ENCODE measurements at regions not wholly inside any gene's neighbourhood (a gene's known extent, or its start where the extent isn't known, plus 50 kb on each side); places are given as distances from the start of the nearest gene placed in this dataset.
"Not testable (repeated sequence)": the region's sequence is repeated elsewhere in the genome, so short reads cannot be mapped to it uniquely, and the experiment has no call there.

DNA sequence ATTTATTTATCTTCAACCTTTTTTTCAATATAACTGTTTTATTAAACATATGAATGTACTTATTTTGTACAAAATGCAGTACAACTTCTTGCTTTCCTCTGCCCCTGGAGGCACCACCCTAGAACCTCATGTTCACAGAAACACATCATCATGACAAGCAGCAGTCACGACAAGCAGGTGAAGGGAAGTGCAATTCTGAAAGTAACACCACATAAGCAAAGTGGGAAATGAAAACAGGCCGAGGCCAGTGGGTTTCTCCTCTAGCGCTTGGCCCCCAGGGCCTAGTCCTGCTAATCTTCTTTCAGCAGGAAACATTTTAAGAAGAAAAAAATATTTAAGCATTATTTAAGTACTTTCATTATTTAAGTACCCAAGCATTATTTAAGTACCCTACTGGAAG is 598.1 kb downstream of the SH2D4B start:
- no peak for DNase-seq

DNA sequence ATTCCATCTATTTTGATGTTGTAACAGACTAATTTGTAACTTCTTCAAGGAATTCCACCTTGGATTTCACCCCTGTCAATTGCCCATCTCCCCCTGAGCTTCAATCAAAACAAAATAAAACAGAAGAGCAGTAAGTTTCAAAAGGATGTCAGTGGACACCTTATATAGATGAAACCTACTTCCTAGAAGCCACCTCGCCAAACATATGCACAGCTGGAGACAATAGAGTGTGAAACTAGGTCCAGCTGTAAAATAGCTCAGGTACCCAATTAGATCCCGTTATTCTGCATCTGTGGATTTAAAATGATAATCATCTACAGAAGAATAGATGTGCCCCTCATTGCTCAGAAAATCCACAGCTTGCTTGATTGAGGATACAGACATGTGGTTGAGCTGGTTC is 598.6 kb downstream of the SH2D4B start:
- no peak for DNase-seq

DNA sequence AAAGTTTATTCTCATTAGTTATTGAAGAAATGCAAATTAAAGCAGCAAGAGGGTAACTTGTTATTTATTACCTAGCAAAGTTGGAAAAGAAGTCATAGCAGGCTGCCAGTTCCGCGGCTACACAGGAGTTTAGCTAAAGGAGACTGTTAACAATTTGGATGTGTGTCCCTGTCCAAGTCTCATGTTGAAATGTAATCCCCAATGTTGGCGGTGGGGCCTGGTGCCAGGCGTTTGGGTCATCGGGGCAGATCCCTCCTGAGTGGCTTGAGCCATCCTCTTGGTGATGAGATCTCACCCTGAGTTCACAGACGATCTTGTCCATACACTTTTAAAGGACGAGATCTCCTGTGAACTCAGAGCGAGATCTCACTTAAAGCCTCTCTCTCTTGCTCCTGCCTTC is 608.3 kb downstream of the SH2D4B start:
- DNase-seq, result no peak

- no peak for DNase-seq
Measured at GRCh38 chr10:81146436-81146835, 608.7 kb downstream of the SH2D4B start.

DNA sequence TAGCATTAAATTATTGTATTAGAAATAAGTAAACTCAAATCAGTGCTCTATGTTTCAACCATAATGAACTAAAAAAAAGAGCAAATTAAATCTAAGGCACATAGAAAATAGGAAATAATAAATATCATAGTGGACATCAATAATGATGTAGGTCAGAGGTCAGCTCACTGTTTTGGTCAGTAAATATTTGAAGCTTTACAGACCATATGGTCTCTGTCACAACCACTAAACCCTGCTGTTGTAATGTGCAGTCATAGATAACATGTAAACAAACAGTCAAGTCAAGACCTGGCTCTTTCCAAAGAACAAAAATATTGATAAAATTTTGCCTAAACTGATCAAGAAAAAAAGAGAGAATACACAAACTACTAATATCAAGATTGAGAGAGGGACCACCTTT is 615.0 kb downstream of the SH2D4B start:
- DNase-seq, result no peak

DNA sequence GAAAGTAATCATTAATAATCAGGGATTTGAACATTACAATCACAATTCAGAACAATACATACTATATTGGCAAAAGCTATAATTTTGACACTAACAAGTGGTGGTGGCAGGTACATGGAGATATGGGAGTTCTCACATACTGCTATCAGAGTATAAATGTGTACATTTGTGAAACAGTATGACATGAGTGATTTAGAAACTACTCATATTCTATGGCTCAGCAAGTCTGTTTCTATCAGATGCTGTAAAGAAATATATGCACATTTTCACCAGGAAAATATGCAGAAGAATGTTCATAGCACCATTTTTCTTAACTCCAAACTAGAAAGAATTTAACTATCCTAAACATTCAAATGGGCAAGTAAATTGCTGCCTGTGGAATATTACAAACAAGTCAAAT is 620.0 kb downstream of the SH2D4B start:
- DNase-seq, result no peak

GRCh38 chr10:81177651-81178244 is 640.0 kb downstream of the SH2D4B start:
- no peak for DNase-seq

DNA sequence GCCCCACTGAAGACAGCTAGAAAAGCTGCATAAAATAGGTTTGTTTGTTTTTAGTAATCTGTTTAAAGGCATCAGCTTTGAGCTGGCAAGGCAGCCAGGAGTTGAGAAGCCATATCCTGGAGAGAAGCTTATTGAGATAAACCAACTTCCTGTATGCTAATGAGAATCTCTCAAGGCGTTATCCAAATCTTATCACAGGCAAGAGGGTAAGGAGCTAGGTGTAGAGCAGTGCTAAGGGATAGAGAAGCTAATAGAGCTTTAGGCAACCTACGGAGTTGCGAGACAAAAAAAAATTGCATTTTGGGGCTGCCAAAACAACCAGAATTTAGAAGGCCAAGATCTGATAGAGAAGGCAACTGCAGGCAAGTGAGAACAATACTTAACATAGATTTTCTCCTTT is 641.6 kb downstream of the SH2D4B start:
- DNase-seq, result no peak

DNA sequence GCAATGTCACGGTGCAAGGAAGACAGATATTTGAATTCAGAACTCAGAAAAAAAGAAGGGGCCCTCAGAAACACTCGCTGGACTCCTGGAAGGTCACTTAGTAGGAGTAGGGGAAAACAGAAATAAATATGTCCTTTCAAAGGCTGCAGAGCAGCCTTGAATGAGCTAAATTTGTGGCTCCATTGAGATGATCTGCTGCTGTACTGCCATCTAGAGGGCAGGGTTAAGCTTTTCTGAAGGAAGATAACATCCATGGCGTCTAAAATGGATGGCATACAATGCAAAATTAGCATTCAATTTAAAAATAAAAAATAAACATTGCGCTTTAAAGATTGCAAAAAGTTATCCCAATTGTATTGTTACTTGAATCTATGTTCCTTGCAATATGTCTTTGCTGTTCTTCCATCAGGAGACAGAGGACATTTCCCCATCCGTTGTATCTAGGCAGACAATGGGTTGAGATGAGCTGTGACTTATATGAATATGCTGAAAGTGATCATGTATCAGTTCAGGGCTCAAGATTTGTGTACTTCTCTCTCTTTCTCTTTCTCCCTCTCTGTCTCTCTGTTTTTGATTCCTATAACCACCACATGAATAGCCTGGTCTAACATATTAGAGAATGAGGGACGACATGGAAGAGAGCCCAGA is 642.2 kb downstream of the SH2D4B start:
- peak in 1 of 2 experiments; percentile 1 for DNase-seq

DNA sequence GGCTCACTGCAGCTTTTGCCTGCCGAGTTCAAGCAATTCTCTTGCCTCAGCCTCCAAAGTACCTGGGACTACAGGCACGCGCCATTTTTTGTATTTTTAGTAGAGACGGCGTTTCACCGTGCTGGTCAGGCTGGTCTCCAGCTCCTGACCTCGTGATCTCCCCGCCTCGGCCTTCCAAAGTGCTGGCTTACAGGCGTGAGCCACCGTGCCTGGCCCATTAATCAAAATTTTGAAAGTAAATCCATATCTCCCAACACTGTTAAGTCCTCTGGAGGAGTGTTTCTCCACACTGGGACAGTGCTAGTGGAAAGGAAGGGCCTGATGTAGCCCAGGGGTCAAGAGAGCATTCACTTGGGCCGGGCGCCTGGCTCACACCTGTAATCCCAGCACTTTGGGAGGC is 644.6 kb downstream of the SH2D4B start:
- no peak for DNase-seq

GRCh38 chr10:81192221-81192788 is 654.6 kb downstream of the SH2D4B start:
- DNase-seq, result no peak

DNA sequence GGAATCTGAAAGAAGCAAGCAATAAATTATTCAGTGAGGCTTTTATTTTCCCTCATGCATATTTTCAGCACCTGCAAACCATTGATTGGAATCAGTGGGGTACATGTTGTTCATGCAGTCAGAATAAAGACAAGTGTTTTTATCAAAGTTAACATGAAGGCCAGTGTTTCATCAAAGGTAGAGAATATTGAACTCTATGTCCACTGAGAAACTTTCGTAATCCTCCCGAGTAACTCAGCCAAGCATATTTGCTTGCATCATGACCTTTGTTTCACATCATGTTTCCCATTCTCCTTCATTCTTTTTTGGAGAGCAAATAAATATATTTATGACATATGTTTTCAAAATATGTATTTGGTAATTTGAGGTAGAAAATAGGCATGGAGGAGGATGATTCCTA is 663.1 kb downstream of the SH2D4B start:
- DNase-seq, result no peak

DNA sequence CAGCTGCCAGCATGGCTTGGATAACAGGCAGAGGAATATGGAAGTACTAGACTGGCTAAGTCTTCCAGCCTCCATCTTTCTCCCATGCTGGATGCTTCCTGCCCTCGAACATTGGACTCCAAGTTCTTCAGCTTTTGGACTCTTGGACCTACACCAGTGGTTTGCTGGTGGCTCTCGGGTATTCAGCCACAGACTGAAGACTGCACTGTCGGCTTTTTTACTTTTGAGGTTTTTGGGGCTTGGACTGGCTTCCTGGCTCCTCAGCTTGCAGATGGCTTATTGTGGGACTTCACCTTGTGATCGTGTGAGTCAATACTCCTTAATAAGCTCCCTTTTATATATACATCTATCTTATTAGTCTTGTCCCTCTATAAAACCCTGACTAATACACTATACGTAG is 667.6 kb upstream of the NRG3 start:
- DNase-seq, result not testable (repeated sequence)

DNA sequence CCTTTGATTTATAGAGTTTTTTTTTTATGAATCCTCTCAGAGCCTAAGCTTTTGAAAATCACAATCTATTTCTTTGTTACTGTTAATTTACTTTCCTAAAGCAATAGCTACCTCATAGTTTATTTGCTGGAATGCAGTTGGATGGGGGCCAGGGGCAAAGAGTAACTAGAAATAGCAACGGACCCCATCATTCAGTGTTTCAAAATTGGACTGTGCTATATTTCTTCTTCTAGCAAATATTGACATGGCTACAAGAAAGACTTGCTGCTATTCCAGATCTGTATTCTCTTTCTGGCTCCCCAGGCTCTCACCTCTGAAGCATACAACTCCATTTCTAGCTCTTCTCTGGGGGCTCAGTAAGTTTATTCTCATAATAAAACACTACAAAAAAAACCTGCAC is 661.6 kb upstream of the NRG3 start:
- DNase-seq, result no peak

DNA sequence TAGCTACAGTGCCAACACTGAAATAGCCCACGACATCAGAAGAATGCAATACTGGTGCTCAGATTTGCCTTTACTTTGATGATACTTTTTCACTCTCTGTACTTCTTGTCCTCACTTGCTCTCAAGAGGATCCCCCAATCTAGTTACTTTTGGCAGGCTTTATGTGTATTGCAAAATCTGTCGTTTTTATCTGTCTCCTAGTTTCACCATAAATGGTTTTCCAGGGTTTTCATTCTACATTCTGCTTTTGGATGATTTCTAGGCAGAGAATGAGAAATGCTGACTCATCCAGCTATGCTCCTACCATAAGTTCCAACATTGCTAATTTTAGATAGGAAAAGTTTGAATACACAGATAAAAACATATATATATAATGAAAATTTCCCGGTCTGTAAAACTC is 659.5 kb upstream of the NRG3 start:
- DNase-seq, result no peak

DNA sequence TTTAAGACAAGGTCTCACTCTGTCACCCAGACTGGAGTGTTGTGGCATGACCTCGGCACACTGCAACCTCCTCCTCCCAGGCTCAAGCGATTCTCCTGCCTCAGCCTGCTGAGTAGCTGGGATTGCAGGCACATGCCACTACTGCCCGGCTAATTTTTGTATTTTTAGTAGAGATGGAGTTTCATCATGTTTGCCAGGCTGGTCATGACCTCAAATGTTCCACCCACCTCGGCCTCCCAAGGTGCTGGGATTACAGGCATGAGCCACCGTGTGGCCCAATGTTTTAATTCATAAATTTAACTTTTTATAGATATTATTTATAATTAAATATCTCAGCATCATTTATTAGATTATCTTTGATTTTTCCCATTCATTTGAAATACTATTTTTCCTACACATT is 658.0 kb upstream of the NRG3 start:
- DNase-seq, result no peak

- no peak for DNase-seq
Measured at GRCh38 chr10:81218307-81218706, 656.7 kb upstream of the NRG3 start.

GRCh38 chr10:81219758-81220157 is 655.2 kb upstream of the NRG3 start:
- DNase-seq, result no peak

- DNase-seq, result no peak
Measured at GRCh38 chr10:81248886-81249285, 626.1 kb upstream of the NRG3 start.

- DNase-seq, result no peak
Measured at GRCh38 chr10:81251457-81252115, 623.4 kb upstream of the NRG3 start.

DNA sequence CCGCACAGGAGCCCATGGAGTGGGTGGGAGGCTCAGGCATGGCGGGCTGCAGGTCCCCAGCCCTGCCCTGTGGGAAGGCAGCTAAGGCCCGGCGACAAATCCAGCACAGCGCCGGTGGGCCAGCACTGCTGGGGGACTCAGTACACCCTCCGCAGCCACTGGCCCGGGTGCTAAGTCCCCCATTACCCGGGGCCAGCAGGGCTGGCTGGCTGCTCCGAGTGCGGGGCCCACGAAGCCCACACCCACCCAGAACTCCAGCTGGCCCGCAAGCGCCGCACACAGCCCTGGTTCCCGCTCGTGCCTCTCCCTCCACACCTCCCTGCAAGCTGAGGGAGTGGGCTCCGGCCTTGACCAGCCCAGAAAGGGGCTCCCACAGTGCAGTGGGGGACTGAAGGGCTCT is 610.0 kb upstream of the NRG3 start:
- DNase-seq, result not testable (repeated sequence)

- DNase-seq, result no peak
Measured at GRCh38 chr10:81270051-81270450, 604.9 kb upstream of the NRG3 start.

DNA sequence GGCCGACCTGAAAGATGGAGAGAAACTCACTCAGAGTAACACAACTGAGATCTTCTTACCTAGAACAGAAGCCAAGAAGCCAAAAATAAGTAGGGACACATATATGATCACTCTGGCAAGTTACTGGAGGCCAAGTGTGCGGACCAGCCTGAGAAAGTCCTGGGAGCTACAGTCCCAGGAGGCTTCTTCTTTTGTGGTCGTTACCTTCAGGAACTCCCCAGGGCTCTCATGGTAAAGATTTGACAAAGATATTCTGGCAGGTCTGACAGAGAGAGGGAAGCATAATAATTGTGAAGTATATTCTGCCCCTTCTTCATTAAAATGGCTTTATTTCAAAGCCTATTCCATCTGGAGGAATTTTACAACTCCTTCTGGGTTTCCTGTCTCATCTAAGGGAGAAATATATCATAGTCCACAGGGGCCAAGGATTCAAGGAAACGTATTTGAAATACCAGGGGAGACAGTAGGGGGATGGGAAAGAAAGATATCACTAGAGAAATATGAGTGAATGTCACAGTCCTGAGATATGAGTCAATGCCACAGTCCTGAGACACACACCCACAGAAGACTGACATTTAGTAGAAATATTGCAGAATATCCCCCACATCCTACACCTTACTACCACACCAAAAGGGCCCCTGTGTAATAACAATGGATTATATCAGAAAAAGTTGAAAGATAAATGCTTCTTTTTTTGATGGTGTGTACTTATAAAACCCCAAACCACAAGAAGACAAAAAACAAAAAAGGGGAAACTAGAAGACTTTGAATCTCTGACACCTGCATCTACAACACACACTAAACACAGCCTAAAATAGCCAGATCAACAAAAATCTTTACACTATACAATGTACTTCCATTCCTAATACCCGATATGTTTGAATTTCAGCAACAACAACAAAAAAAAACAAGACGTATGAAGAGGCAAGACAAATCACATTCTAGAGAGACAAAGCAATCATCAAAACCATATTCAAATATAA is 594.2 kb upstream of the NRG3 start:
- no peak for DNase-seq
